Fibroblast of skin of scalp (primary cell): ENCODE measurements at regions not wholly inside any gene's neighbourhood (a gene's known extent, or its start where the extent isn't known, plus 50 kb on each side); places are given as distances from the start of the nearest gene placed in this dataset.

Source experiments
- DNase-seq: peaks from one replicate; pipeline ENCODE4 v3.0.0-alpha.2; 2013

GRCh38 chr6:105568751-105569150, 165.9 kb upstream of the PREP start:
- no peak for DNase-seq

GRCh38 chr6:105568142-105568541, 165.3 kb upstream of the PREP start:
- no peak for DNase-seq

DNA sequence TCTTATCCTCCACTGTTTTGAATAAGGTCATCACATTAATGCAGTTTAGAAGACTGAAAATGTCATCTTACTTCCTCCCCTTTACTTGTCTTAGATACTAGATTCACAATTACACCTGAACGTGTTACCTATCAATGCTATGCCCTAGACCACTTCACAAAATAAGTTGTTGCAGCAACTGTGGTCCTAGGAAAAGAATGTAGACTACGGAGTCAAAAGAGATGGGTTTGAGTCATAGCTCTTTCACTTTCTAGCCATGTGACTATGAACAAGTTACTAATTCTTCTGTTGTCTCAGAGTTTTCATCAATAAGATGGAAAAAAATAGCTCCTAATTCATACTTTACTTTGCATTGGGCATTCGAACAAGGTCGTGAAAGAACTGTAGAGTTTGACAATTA, 164.3 kb upstream of the PREP start:
- no peak for DNase-seq

- DNase-seq, result no peak
These were observed 163.6 kb upstream of the PREP start for GRCh38 chr6:105566503-105566902.

DNA sequence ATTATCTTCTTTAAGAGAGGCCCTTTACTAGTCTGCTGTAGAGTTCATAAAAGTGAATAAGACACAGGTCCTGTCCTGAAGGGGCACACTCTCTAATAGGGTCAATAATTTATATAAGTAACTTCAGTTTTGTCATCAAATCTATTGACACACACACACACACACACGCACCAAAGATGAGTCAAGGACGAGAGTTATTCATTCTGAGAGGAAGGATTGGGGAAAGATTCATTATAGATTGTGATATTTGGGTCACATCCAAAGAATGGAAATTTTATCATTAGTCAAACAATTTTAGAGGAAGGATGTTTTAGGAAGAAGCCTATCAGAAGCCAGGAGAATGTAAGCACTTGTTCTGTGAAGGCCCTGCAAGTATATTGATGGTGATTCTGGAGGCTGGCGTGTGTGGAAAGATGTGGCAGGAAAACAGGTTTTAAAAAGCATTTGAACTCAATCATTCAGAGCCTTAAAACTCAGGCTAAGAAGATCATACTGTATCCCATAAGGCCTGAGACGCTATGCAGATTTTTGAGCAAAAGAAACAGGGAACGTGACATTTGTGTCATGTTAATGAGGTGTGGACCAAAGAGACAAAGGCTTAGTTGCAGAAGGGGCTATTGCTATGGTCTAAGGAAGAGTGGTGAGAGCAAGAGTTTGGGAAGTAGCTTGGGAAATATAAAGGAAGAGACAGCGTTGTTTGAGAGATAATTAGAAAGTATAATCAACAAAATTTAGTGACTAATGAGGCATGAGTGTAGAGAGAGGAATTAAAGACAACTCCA, 161.4 kb upstream of the PREP start:
- DNase-seq, result no peak

DNA sequence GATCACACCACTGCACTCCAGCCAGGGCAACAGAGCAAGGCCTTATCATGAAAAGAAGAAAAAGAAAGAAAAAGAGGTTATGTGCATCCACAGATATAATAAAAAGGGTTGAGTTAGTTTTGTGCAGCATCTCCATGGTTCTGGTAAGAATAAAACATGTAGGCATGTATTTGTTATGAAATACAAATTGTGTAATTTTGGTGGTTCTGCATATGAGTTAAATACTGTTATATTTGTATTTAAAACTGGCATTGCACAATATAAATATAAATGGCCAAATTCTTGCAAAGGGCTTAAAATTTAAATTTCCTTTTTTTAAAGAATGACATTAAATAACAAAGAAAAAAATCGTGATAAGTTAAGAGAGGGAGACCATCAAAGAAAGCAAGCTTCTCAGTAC, 159.1 kb upstream of the PREP start:
- no peak for DNase-seq

- DNase-seq, result no peak
These were observed 158.6 kb upstream of the PREP start for GRCh38 chr6:105561486-105561885.

DNA sequence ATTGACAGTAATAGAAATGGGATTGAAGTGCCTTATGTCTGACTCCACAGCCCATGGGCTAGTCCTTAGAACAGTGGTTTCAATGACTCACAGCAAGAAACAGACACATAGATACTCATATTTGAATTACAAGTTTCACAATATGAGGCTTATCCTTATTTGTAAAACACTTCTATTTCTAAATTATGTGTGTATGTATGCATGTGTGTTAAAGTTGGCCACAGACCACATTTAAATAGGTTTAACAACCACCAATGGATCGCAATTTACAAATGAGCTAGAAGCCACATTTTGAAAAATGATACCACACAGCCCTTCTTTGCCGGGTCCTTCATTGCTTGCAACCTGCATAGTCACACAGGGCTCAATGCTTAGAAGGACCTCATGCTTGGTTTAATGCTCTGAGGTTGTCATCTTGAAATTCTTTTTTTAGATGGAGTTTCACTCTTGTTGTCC, 157.8 kb upstream of the PREP start:
- DNase-seq, result peak; percentile 36

- DNase-seq, result no peak
These were observed 154.4 kb upstream of the PREP start for GRCh38 chr6:105557291-105557690.

DNA sequence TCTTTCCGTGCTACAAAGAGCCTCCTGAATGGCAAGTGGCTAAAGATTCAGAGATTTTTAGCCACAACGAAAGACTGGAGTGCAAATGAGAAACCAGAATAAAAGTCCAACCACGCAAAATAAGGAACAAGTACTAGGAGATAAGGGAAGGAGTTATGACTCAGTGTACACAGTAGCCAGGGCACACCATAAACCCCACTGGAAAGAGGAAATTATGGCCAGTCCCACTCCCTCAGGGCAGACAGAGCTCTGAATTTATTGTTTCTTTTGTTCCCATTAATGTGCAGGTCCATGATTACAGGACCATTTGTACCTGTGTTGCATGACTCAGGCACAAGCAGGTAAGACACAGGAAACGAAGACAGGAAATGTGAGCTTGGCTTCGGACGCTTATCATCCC, 150.3 kb upstream of the PREP start:
- DNase-seq, result no peak

GRCh38 chr6:105550955-105551620, 148.2 kb upstream of the PREP start:
- peak; percentile 19 for DNase-seq

GRCh38 chr6:105546754-105547153, 143.9 kb upstream of the PREP start:
- DNase-seq, result no peak

GRCh38 chr6:105545947-105546731, 143.3 kb upstream of the PREP start:
- DNase-seq, result peak; percentile 75

GRCh38 chr6:105545228-105545920, 142.5 kb upstream of the PREP start:
- DNase-seq, result no peak

DNA sequence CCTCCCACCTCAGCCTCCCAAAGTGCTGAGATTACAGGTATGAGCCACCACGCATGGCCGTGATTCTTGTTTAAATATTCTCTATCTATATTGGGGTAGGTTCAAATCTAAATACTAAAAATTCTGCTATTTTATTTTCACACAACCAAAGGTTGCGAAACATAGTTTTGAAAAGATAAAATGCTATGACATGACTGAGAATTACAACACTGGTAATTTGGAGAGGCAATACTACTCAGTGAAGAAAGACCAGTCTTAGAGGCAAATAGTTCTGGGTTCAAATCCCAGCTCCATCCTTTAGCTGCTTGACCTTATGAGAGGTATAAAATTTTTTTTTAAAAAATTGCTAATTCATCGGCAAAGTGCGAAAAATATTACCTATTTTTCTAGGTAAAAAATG, 137.0 kb upstream of the PREP start:
- no peak for DNase-seq

DNA sequence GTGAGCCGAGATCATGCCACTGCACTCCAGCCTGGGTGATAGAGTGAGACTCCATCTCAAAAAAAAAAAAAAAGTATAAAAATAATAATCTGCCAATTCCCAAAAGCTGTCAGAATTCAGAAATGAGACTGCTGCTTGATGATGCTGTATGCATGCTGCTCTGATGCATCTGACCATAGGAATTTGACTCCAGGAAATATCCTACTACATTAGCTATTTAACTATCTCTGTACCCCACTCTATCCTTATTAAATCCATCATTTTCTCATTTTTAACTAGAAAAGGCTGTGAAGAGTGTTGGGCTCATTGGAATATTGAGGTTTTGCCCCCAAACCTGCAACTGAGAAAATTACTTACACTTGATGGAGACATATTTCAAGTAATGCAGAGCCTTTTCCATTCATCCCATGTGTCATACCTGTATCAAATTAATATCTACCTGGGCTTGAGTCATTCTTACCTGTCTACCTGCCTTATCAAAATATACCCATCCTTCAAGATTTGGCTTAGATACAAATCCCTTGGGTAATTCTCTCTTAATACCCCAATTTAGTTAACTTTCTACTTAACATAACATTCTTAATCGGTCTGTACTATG, 135.2 kb upstream of the PREP start:
- no peak for DNase-seq

GRCh38 chr6:105536961-105537360, 134.1 kb upstream of the PREP start:
- DNase-seq, result no peak

DNA sequence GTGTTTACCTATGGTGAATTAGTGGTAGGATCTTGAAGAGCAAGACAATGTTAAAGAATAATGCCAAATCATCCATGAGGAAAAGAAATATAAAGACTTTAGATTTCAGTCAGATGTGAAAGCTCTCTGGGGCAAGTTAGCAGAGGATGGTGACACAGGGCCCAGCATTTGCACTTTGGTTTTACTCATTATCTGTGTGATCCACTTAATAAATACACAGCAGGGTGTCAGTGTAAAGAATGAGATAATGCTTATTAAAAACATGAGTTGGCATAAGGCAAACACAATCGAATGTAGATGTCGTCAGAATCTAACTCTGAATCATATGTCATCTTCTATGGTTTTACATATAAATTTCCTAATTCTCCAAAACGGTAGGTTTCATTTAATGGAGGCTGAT, 130.4 kb upstream of the PREP start:
- DNase-seq, result no peak

DNA sequence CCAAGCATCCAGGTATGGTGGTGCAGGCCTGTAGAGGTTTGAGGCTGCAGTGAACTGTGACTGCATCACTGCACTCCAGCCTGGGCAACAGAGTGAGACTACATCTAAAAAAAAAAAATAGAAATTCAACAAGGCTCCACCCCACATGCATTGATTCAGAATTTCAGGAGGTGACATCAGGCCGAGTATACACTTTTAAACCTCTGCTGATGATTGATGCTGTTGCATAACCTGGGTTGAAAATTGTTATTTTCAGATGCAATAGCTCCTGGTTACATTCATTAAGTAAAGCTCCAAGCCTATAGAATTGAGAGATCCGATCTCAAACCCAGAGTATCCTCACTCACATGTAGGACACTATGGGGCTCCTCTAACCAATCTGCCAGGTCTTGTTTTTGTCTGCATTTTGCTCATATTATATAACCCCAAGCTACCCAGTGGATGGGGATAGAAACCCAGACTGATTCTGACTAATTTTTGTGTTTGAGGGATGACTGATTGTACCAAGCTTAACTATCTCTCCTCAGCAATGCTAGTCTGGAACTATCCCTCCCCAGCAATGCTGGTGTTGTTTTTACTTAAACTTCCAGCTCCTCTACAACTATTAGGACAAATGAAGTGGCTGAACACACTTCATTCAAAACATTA, 123.5 kb upstream of the PREP start:
- DNase-seq, result no peak

DNA sequence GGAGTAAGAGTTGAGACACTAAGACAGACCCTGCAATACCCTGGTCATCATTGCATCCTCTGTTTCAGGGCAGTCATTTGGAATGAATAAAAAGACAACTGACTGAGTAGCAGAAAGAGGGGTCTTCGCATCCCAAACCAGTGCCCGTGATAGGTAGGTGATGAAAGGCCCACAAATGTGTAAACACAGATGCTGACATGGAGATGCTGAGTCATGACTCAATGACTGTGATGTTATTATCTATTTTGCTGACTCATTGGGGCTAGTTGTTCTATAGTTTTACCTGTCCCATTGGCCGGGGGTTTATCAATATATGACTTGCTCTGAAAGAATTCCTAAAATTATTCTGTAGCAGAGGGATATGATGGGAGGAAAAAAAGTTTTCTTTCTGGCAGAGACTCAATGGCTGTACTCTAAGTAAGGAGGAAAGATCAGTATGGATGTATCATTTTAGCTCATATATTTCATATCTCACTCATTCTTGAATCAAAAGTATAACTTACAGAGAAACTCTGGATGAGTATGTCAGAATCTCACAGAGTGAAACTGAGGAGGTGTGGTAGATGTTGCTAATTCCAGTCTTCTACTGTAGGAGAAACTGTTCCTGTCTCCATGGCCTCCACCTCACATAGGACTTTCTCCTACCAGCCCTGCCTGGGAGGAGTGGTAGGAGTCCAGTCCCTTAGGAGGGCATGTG, 119.9 kb upstream of the PREP start:
- DNase-seq, result no peak

GRCh38 chr6:105519954-105520353, 117.1 kb upstream of the PREP start:
- DNase-seq, result no peak
